Activated T-helper 1 cell treated with anti-CD3 and anti-CD28 coated beads, Interleukin-12 subunit alpha, Interleukin-12 subunit beta, Interleukin-2, Interleukin-4 antibody, amounts not matched to agents 30 ng/mL and 10 ng/mL and 1 ng/mL, durations not matched to agents 14 hours and 24 hours and 36 hours (primary cell): ENCODE measurements at regions not wholly inside any gene's neighbourhood (a gene's known extent, or its start where the extent isn't known, plus 50 kb on each side); places are given as distances from the start of the nearest gene placed in this dataset.

ENCODE experiments used
- DNase-seq: peaks from one replicate; pipeline ENCODE4 v3.0.0; 2021; ENCODE audit warnings: low spot score
- H3K27ac Mint-ChIP-seq: one replicate; pipeline ENCODE4 v1.8.0; 2021; ENCODE audit warnings: mild to moderate bottlenecking, mixed read lengths
- H3K27me3 Mint-ChIP-seq: one replicate; pipeline ENCODE4 v1.8.0; 2022; ENCODE audit warnings: mild to moderate bottlenecking, moderate library complexity, mixed read lengths; ENCODE audit not compliant: insufficient read depth
- H3K36me3 Mint-ChIP-seq: one replicate; pipeline ENCODE4 v1.8.0; 2021; ENCODE audit warnings: low read depth, mixed read lengths
- H3K4me1 Mint-ChIP-seq: one replicate; pipeline ENCODE4 v1.8.0; 2021; ENCODE audit warnings: low read depth, mixed read lengths
- H3K4me3 Mint-ChIP-seq: one replicate; pipeline ENCODE4 v1.8.0; 2021; ENCODE audit warnings: mild to moderate bottlenecking, moderate library complexity, mixed read lengths
- H3K9me3 Mint-ChIP-seq: one replicate; pipeline ENCODE4 v1.8.0; 2021; ENCODE audit warnings: mixed read lengths
- intact Hi-C: fragments of 100-400 bp; cut with micrococcal nuclease; formaldehyde crosslinking; loops from one replicate; pipeline ENCODE4 v1.15.1; 2024

GRCh38 chr5:155181542-155181941 is 168.0 kb downstream of the KIF4B start:
- H3K36me3 Mint-ChIP-seq = no peaks in the 10 kb centered on the region
- no peaks in the 10 kb centered on the region for H3K4me1 Mint-ChIP-seq
- no peak overlapping the region for H3K4me3 Mint-ChIP-seq
- intact Hi-C loops = no loop called here
- no peak for DNase-seq
- no peaks in the 10 kb centered on the region for H3K9me3 Mint-ChIP-seq
- H3K27me3 Mint-ChIP-seq = no peaks in the 10 kb centered on the region
- H3K27ac Mint-ChIP-seq = no peak overlapping the region

GRCh38 chr5:155189476-155189875 is 175.9 kb downstream of the KIF4B start:
- H3K4me3 Mint-ChIP-seq = no peak overlapping the region
- H3K27ac Mint-ChIP-seq = no peak overlapping the region
- intact Hi-C loops = no loop called here
- no peaks in the 10 kb centered on the region for H3K36me3 Mint-ChIP-seq
- no peaks in the 10 kb centered on the region for H3K4me1 Mint-ChIP-seq
- DNase-seq = no peak
- H3K27me3 Mint-ChIP-seq = no peaks in the 10 kb centered on the region
- peaks cover 3% of the 10 kb centered on the region for H3K9me3 Mint-ChIP-seq

- intact Hi-C loops = no loop called here
- no peak overlapping the region for H3K4me3 Mint-ChIP-seq
- DNase-seq = no peak
These were observed 176.4 kb downstream of the KIF4B start for GRCh38 chr5:155189981-155190380.

GRCh38 chr5:155193029-155193428 is 179.5 kb downstream of the KIF4B start:
- no peak for DNase-seq
- no peaks in the 10 kb centered on the region for H3K9me3 Mint-ChIP-seq
- no peak overlapping the region for H3K27ac Mint-ChIP-seq
- intact Hi-C loops = no loop called here
- no peaks in the 10 kb centered on the region for H3K27me3 Mint-ChIP-seq
- no peak overlapping the region for H3K4me3 Mint-ChIP-seq
- H3K4me1 Mint-ChIP-seq = no peaks in the 10 kb centered on the region
- no peaks in the 10 kb centered on the region for H3K36me3 Mint-ChIP-seq

More at GRCh38 chr5:155189981-155190380, 176.4 kb downstream of the KIF4B start:
- Mint-ChIP-seq H3K4me1 (no peaks in the 10 kb centered on the region), H3K36me3 (no peaks in the 10 kb centered on the region), H3K9me3 (peaks cover 3% of the 10 kb centered on the region), H3K27me3 (no peaks in the 10 kb centered on the region), H3K27ac (no peak overlapping the region)

GRCh38 chr5:155193483-155194107 is 180.0 kb downstream of the KIF4B start:
- H3K36me3 Mint-ChIP-seq = no peaks in the 10 kb centered on the region
- H3K4me1 Mint-ChIP-seq = no peaks in the 10 kb centered on the region
- no peak for DNase-seq
- no peaks in the 10 kb centered on the region for H3K9me3 Mint-ChIP-seq
- intact Hi-C loops = no loop called here
- H3K27ac Mint-ChIP-seq = no peak overlapping the region
- H3K27me3 Mint-ChIP-seq = no peaks in the 10 kb centered on the region
- H3K4me3 Mint-ChIP-seq = no peak overlapping the region

GRCh38 chr5:155200608-155201007 is 187.1 kb downstream of the KIF4B start:
- Mint-ChIP-seq H3K4me3 (no peak overlapping the region), H3K27me3 (no peaks in the 10 kb centered on the region), H3K27ac (no peak overlapping the region), H3K36me3 (no peaks in the 10 kb centered on the region), H3K4me1 (no peaks in the 10 kb centered on the region), H3K9me3 (peaks cover 16% of the 10 kb centered on the region)
- no peak for DNase-seq
- intact Hi-C loops = no loop called here

- H3K4me1 Mint-ChIP-seq = no peaks in the 10 kb centered on the region
- DNase-seq = no peak
- H3K4me3 Mint-ChIP-seq = no peak overlapping the region
- H3K27me3 Mint-ChIP-seq = no peaks in the 10 kb centered on the region
- peaks cover 3% of the 10 kb centered on the region for H3K9me3 Mint-ChIP-seq
- H3K27ac Mint-ChIP-seq = no peak overlapping the region
- H3K36me3 Mint-ChIP-seq = no peaks in the 10 kb centered on the region
- intact Hi-C loops = no loop called here
These were observed 198.2 kb downstream of the KIF4B start for GRCh38 chr5:155211764-155212163.

- Mint-ChIP-seq H3K27me3 (no peaks in the 10 kb centered on the region), H3K9me3 (peaks cover 4% of the 10 kb centered on the region), H3K36me3 (no peaks in the 10 kb centered on the region), H3K27ac (no peak overlapping the region), H3K4me3 (no peak overlapping the region), H3K4me1 (no peaks in the 10 kb centered on the region)
- DNase-seq = no peak
- intact Hi-C loops = no loop called here
These were observed 208.8 kb downstream of the KIF4B start for GRCh38 chr5:155222393-155222792.

GRCh38 chr5:155229135-155229534 is 215.6 kb downstream of the KIF4B start:
- Mint-ChIP-seq H3K27me3 (no peaks in the 10 kb centered on the region), H3K27ac (no peak overlapping the region), H3K36me3 (no peaks in the 10 kb centered on the region), H3K4me1 (no peaks in the 10 kb centered on the region), H3K9me3 (peaks cover 4% of the 10 kb centered on the region), H3K4me3 (no peak overlapping the region)
- intact Hi-C loops = no loop called here
- no peak for DNase-seq

- Mint-ChIP-seq H3K4me1 (no peaks in the 10 kb centered on the region), H3K27me3 (no peaks in the 10 kb centered on the region), H3K4me3 (no peak overlapping the region), H3K9me3 (peaks cover 8% of the 10 kb centered on the region), H3K36me3 (no peaks in the 10 kb centered on the region), H3K27ac (no peak overlapping the region)
- DNase-seq = no peak
- intact Hi-C loops = no loop called here
These were observed 226.2 kb downstream of the KIF4B start for GRCh38 chr5:155239803-155240202.

GRCh38 chr5:155250596-155250995 is 237.0 kb downstream of the KIF4B start:
- intact Hi-C loops = no loop called here
- Mint-ChIP-seq H3K4me3 (no peak overlapping the region), H3K36me3 (no peaks in the 10 kb centered on the region), H3K9me3 (no peaks in the 10 kb centered on the region), H3K27me3 (peaks cover 2% of the 10 kb centered on the region), H3K4me1 (no peaks in the 10 kb centered on the region), H3K27ac (no peak overlapping the region)
- DNase-seq = no peak

- Mint-ChIP-seq H3K36me3 (no peaks in the 10 kb centered on the region), H3K27ac (no peak overlapping the region), H3K9me3 (no peaks in the 10 kb centered on the region), H3K4me3 (no peak overlapping the region), H3K4me1 (no peaks in the 10 kb centered on the region), H3K27me3 (peaks cover 2% of the 10 kb centered on the region)
- intact Hi-C loops = no loop called here
- DNase-seq = no peak
These were observed 238.5 kb downstream of the KIF4B start for GRCh38 chr5:155252025-155252424.

- Mint-ChIP-seq H3K4me3 (no peak overlapping the region), H3K4me1 (no peaks in the 10 kb centered on the region), H3K27me3 (peaks cover 2% of the 10 kb centered on the region), H3K9me3 (no peaks in the 10 kb centered on the region), H3K36me3 (no peaks in the 10 kb centered on the region), H3K27ac (no peak overlapping the region)
- intact Hi-C loops = no loop called here
- no peak for DNase-seq
These were observed 239.2 kb downstream of the KIF4B start for GRCh38 chr5:155252717-155253116.

- Mint-ChIP-seq H3K4me1 (no peaks in the 10 kb centered on the region), H3K4me3 (no peak overlapping the region), H3K27me3 (peaks cover 2% of the 10 kb centered on the region), H3K36me3 (no peaks in the 10 kb centered on the region), H3K27ac (no peak overlapping the region), H3K9me3 (no peaks in the 10 kb centered on the region)
- intact Hi-C loops = no loop called here
- no peak for DNase-seq
These were observed 240.8 kb downstream of the KIF4B start for GRCh38 chr5:155254399-155254798.
